ENCODE measurements at regions not wholly inside any gene's neighbourhood (a gene's known extent, or its start where the extent isn't known, plus 50 kb on each side); places are given as distances from the start of the nearest gene placed in this dataset.

GRCh38 chr18:47746615-47747014 is 183.8 kb downstream of the SMAD2 start:
- DNase-seq (ENCODE audit: low read depth), result no peak
- no peaks in the 10 kb centered on the region for H3K36me3 ChIP-seq (ENCODE audit: control insufficient read depth, insufficient read depth, low read length, severe bottlenecking)
- peaks cover 3% of the 10 kb centered on the region for H3K4me1 ChIP-seq (ENCODE audit: control insufficient read depth, insufficient read depth, low read length)
- no peaks in the 10 kb centered on the region for H3K9me3 ChIP-seq (ENCODE audit: control insufficient read depth, low read length)
- no peak overlapping the region for H3K9ac ChIP-seq (ENCODE audit: low read length)
- no peak overlapping the region for H3K4me3 ChIP-seq (ENCODE audit: low read length)
- H3K27me3 ChIP-seq (replicated peaks; ENCODE audit: control insufficient read depth, insufficient read depth, low read length), result peaks cover 19% of the 10 kb centered on the region

- H3K27me3 ChIP-seq (replicated peaks; ENCODE audit: control insufficient read depth, insufficient read depth, low read length), result peaks cover 19% of the 10 kb centered on the region
- peaks cover 3% of the 10 kb centered on the region for H3K4me1 ChIP-seq (ENCODE audit: control insufficient read depth, insufficient read depth, low read length)
- no peak overlapping the region for H3K4me3 ChIP-seq (ENCODE audit: low read length)
- no peak for DNase-seq (ENCODE audit: low read depth)
- H3K9me3 ChIP-seq (ENCODE audit: control insufficient read depth, low read length), result no peaks in the 10 kb centered on the region
- no peaks in the 10 kb centered on the region for H3K36me3 ChIP-seq (ENCODE audit: control insufficient read depth, insufficient read depth, low read length, severe bottlenecking)
- H3K9ac ChIP-seq (ENCODE audit: low read length), result no peak overlapping the region
Observed at GRCh38 chr18:47745227-47745626, 185.2 kb downstream of the SMAD2 start.

- peaks cover 27% of the 10 kb centered on the region for H3K27me3 ChIP-seq (replicated peaks; ENCODE audit: control insufficient read depth, insufficient read depth, low read length)
- no peak overlapping the region for H3K9ac ChIP-seq (ENCODE audit: low read length)
- no peak for DNase-seq (ENCODE audit: low read depth)
- no peak overlapping the region for H3K4me3 ChIP-seq (ENCODE audit: low read length)
- H3K36me3 ChIP-seq (ENCODE audit: control insufficient read depth, insufficient read depth, low read length, severe bottlenecking), result no peaks in the 10 kb centered on the region
- no peaks in the 10 kb centered on the region for H3K9me3 ChIP-seq (ENCODE audit: control insufficient read depth, low read length)
- H3K4me1 ChIP-seq (ENCODE audit: control insufficient read depth, insufficient read depth, low read length), result no peaks in the 10 kb centered on the region
Observed at GRCh38 chr18:47737956-47738355, 192.5 kb downstream of the SMAD2 start.

DNA sequence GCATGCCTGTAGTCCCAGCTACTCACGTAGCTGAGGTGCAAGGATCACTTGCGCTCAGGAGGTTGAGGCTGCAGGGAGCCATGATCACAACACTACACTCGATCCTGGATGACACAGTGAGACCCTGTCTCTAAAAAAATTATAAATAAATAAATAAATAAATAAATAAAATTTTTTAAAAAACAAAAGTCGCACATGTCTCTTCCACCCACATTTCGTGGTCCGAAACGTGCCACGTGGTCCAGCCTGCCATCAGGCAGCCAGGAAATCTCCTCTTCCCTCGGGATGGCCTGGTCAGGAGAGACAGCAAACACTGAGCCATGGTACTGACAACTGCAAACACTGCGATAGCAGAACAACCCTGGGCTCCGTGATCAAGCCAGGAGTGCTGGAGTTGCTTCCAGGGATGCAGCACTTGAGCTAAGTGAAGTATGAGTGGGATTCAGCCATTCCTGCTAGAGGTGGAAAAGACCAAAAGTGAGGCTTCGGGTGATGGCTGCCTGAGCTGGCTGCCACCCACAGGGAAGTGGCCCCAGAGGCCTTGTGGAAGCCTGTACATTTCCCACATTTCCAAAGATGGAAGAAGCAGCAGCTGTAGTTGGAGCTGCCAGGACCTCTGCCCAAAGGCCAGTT is 193.1 kb downstream of the SMAD2 start:
- Histone ChIP-seq H3K27me3 (replicated peaks; ENCODE audit: control insufficient read depth, insufficient read depth, low read length) (peaks cover 27% of the 10 kb centered on the region), H3K9ac (ENCODE audit: low read length) (no peak overlapping the region), H3K36me3 (ENCODE audit: control insufficient read depth, insufficient read depth, low read length, severe bottlenecking) (no peaks in the 10 kb centered on the region), H3K4me1 (ENCODE audit: control insufficient read depth, insufficient read depth, low read length) (no peaks in the 10 kb centered on the region), H3K9me3 (ENCODE audit: control insufficient read depth, low read length) (no peaks in the 10 kb centered on the region), H3K4me3 (ENCODE audit: low read length) (no peak overlapping the region)
- no peak for DNase-seq (ENCODE audit: low read depth)

- no peak for DNase-seq (ENCODE audit: low read depth)
- Histone ChIP-seq H3K4me1 (ENCODE audit: control insufficient read depth, insufficient read depth, low read length) (no peaks in the 10 kb centered on the region), H3K27me3 (replicated peaks; ENCODE audit: control insufficient read depth, insufficient read depth, low read length) (peaks cover 25% of the 10 kb centered on the region), H3K4me3 (ENCODE audit: low read length) (no peak overlapping the region), H3K36me3 (ENCODE audit: control insufficient read depth, insufficient read depth, low read length, severe bottlenecking) (no peaks in the 10 kb centered on the region), H3K9ac (ENCODE audit: low read length) (no peak overlapping the region), H3K9me3 (ENCODE audit: control insufficient read depth, low read length) (no peaks in the 10 kb centered on the region)
Observed at GRCh38 chr18:47736376-47737140, 193.9 kb downstream of the SMAD2 start.

GRCh38 chr18:47735041-47735702 is 195.3 kb downstream of the SMAD2 start:
- Histone ChIP-seq H3K27me3 (replicated peaks; ENCODE audit: control insufficient read depth, insufficient read depth, low read length) (peaks cover 28% of the 10 kb centered on the region), H3K4me3 (ENCODE audit: low read length) (no peak overlapping the region), H3K9ac (ENCODE audit: low read length) (no peak overlapping the region), H3K9me3 (ENCODE audit: control insufficient read depth, low read length) (no peaks in the 10 kb centered on the region), H3K4me1 (ENCODE audit: control insufficient read depth, insufficient read depth, low read length) (no peaks in the 10 kb centered on the region), H3K36me3 (ENCODE audit: control insufficient read depth, insufficient read depth, low read length, severe bottlenecking) (no peaks in the 10 kb centered on the region)
- no peak for DNase-seq (ENCODE audit: low read depth)

DNA sequence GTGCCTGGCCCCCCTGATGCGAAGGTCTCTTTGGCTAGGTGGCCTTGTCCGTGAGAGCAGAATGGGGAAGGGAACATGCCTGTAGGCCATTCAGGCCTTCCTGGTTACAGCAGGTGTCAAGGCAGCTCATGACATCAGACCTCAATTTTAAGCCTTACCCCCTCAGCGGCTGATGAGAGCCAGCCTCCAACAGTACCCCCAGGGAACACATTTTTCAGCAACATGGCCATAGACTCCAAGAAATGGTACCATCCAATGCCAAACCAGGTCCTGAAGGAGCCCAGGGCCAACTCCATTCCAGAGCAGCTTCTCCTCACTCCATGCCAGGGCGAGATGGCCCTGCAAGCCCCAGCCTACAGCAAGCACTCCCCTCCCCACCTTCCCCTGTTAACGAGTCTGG is 199.2 kb downstream of the SMAD2 start:
- no peaks in the 10 kb centered on the region for H3K9me3 ChIP-seq (ENCODE audit: control insufficient read depth, low read length)
- no peaks in the 10 kb centered on the region for H3K4me1 ChIP-seq (ENCODE audit: control insufficient read depth, insufficient read depth, low read length)
- no peaks in the 10 kb centered on the region for H3K36me3 ChIP-seq (ENCODE audit: control insufficient read depth, insufficient read depth, low read length, severe bottlenecking)
- H3K9ac ChIP-seq (ENCODE audit: low read length), result no peak overlapping the region
- H3K27me3 ChIP-seq (replicated peaks; ENCODE audit: control insufficient read depth, insufficient read depth, low read length), result peaks cover 31% of the 10 kb centered on the region
- no peak overlapping the region for H3K4me3 ChIP-seq (ENCODE audit: low read length)
- no peak for DNase-seq (ENCODE audit: low read depth)

DNA sequence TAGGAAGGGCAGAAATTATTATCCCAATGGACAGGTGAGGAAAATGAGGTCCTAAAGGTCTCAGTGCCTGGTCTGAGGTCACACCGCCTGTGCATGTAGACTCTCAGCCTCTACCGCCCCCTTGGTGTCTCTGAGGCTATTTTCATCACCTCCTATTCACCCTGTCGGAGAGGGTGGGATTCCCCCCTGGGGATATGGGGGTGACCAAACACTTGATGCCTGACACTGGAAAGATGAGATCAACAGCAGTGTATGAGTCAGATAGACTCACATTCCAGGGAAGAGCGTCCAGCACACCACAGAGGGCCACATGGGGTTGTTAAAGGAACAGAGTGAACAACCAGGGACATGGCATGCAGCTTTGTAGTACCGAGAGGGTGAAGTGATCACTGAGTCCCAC is 199.7 kb downstream of the SMAD2 start:
- DNase-seq (ENCODE audit: low read depth), result no peak
- H3K9me3 ChIP-seq (ENCODE audit: control insufficient read depth, low read length), result no peaks in the 10 kb centered on the region
- peaks cover 26% of the 10 kb centered on the region for H3K27me3 ChIP-seq (replicated peaks; ENCODE audit: control insufficient read depth, insufficient read depth, low read length)
- H3K4me1 ChIP-seq (ENCODE audit: control insufficient read depth, insufficient read depth, low read length), result no peaks in the 10 kb centered on the region
- no peak overlapping the region for H3K9ac ChIP-seq (ENCODE audit: low read length)
- no peak overlapping the region for H3K4me3 ChIP-seq (ENCODE audit: low read length)
- no peaks in the 10 kb centered on the region for H3K36me3 ChIP-seq (ENCODE audit: control insufficient read depth, insufficient read depth, low read length, severe bottlenecking)

DNA sequence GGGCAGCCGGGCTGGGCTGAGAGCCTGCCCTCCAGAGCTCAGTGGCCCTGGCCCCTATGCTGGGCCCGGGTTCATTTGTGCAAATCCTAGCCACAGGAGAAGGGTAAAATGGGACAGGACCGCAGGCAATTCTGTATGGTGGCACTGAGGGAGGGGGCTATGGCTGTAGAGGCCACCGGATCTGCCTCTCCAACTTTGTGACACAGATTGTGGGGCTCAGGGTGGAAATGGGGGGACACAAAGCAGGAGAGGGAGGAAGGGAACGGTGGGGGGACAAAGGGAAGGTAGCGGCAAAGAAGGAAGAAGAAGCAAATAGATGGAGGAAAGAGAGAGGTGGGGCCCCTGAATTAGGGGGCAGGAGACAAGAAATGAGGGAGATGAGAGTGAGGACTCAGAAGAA is 201.1 kb downstream of the SMAD2 start:
- Histone ChIP-seq H3K36me3 (ENCODE audit: control insufficient read depth, insufficient read depth, low read length, severe bottlenecking) (no peaks in the 10 kb centered on the region), H3K4me1 (ENCODE audit: control insufficient read depth, insufficient read depth, low read length) (no peaks in the 10 kb centered on the region), H3K27me3 (replicated peaks; ENCODE audit: control insufficient read depth, insufficient read depth, low read length) (peaks cover 20% of the 10 kb centered on the region), H3K9me3 (ENCODE audit: control insufficient read depth, low read length) (no peaks in the 10 kb centered on the region), H3K9ac (ENCODE audit: low read length) (no peak overlapping the region), H3K4me3 (ENCODE audit: low read length) (no peak overlapping the region)
- no peak for DNase-seq (ENCODE audit: low read depth)

- Histone ChIP-seq H3K4me1 (ENCODE audit: control insufficient read depth, insufficient read depth, low read length) (no peaks in the 10 kb centered on the region), H3K9ac (ENCODE audit: low read length) (no peak overlapping the region), H3K9me3 (ENCODE audit: control insufficient read depth, low read length) (no peaks in the 10 kb centered on the region), H3K36me3 (ENCODE audit: control insufficient read depth, insufficient read depth, low read length, severe bottlenecking) (no peaks in the 10 kb centered on the region), H3K4me3 (ENCODE audit: low read length) (no peak overlapping the region), H3K27me3 (replicated peaks; ENCODE audit: control insufficient read depth, insufficient read depth, low read length) (peaks cover 24% of the 10 kb centered on the region)
- no peak for DNase-seq (ENCODE audit: low read depth)
Observed at GRCh38 chr18:47728921-47729320, 201.5 kb downstream of the SMAD2 start.

GRCh38 chr18:47727409-47727808 is 203.1 kb downstream of the SMAD2 start:
- H3K36me3 ChIP-seq (ENCODE audit: control insufficient read depth, insufficient read depth, low read length, severe bottlenecking), result no peaks in the 10 kb centered on the region

More at GRCh38 chr18:47727409-47727808, 203.1 kb downstream of the SMAD2 start:
- H3K9me3 ChIP-seq (ENCODE audit: control insufficient read depth, low read length), result no peaks in the 10 kb centered on the region
- no peak overlapping the region for H3K9ac ChIP-seq (ENCODE audit: low read length)
- H3K4me1 ChIP-seq (ENCODE audit: control insufficient read depth, insufficient read depth, low read length), result no peaks in the 10 kb centered on the region
- H3K27me3 ChIP-seq (replicated peaks; ENCODE audit: control insufficient read depth, insufficient read depth, low read length), result peaks cover 17% of the 10 kb centered on the region
- no peak for DNase-seq (ENCODE audit: low read depth)
- H3K4me3 ChIP-seq (ENCODE audit: low read length), result no peak overlapping the region

Data from adipocyte (in vitro differentiated cells).